ENCODE measurements at regions not wholly inside any gene's neighbourhood (a gene's known extent, or its start where the extent isn't known, plus 50 kb on each side); places are given as distances from the start of the nearest gene placed in this dataset.
A peak's percentile ranks its signal among the peaks of the same experiment; 100 is the strongest.

DNA sequence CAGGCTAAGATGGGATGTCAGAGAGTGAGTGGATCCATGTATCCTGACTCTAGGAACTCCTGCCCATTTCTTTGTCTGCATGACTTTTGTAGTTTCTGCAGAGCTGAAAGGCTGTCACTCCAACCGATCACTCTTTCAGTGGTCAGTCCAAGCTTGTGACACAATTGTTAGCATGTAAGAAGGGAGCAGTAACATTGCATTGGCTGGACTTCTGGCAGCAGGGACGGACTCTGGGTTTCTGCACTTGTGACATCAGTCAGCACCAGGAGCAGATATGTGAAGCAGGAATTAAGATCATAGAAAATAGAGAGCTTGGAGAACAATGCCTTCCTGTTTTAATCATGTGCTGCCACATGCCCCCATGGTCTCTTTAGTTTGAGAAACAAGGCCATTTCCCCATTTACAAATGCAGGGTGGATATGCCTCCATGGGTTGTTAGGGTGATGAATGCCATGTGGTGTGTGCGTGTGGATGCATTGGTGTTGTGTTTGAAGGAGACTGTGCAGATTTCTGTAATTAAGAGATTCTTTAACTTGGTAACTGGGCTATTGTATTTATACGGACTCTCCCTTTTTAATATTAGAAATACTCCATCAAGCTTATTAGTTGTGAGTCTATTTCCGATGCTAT, 214.3 kb upstream of the EPHA4 start:
- H2BK120ac ChIP-seq (replicated peaks; ENCODE audit: low read depth, low read length): no peak overlapping the region
- no peak overlapping the region for H2BK15ac ChIP-seq (ENCODE audit: low read length)
- H3K79me2 ChIP-seq (ENCODE audit: control insufficient read depth in 1 of 2, insufficient read depth in 2 of 2, low read length in 2 of 2): no peaks in the 10 kb centered on the region
- no peak overlapping the region for H3K56ac ChIP-seq (replicated peaks; ENCODE audit: insufficient read length, low read depth, low read length)
- no peaks in the 10 kb centered on the region for H4K20me1 ChIP-seq (replicated peaks in 1 of 2; ENCODE audit: control insufficient read depth in 1 of 2, insufficient read depth in 2 of 2, low read length in 2 of 2)
- H2AFZ ChIP-seq (ENCODE audit: low read length): 0 out of 2 replicates have a peak overlapping the region, but pooled peaks have one; percentile 7
- FAIRE-seq (no peak), DNase-seq (ENCODE audit: low read depth in 1 of 2, low spot score in 2 of 2) (no peak)
- WGBS, 2 experiments (ENCODE audit: extremely low coverage in 1 of 2, insufficient coverage in 1 of 2, insufficient read length in 1 of 2, insufficient replicate concordance in 2 of 2, low coverage in 1 of 2, low lambda C conversion rate in 2 of 2, missing lambda C conversion rate in 1 of 2): 91% methylated on average over 5 of the region's 5 CpGs; no CpG with 5 or more reads in 1 of the 2 experiments
- H3K4me1 ChIP-seq (replicated peaks in 1 of 4; ENCODE audit: control insufficient read depth in 3 of 4, insufficient read depth in 4 of 4, low read length in 3 of 4): peaks cover 0 to 12% (median 7%) of the 10 kb centered on the region in 4 experiments; a peak in 3 of 7 replicates
- no peak overlapping the region for H4K5ac ChIP-seq (ENCODE audit: insufficient read length, low read depth, low read length)
- H2BK5ac ChIP-seq (ENCODE audit: low read depth, low read length): no peak overlapping the region
- no peak overlapping the region for H3K4me2 ChIP-seq (ENCODE audit: insufficient read depth in 1 of 2, low read depth in 2 of 2, low read length in 2 of 2)
- H3K27ac ChIP-seq (ENCODE audit: low read depth, low read length): no peak overlapping the region
- H3K18ac ChIP-seq (ENCODE audit: extremely low read depth, low read length): no peak overlapping the region
- no peak overlapping the region; the same call in 1 of the 2 replicates for H2BK12ac ChIP-seq (ENCODE audit: low read depth, low read length)
- H4K91ac ChIP-seq (replicated peaks; ENCODE audit: insufficient read length, low read length): no peak overlapping the region
- H3K4me3 ChIP-seq (ENCODE audit: extremely low read depth in 1 of 4, insufficient read depth in 2 of 4, low read depth in 3 of 4, low read length in 4 of 4): no peak overlapping the region
- H2BK20ac ChIP-seq (ENCODE audit: low read length): no peak overlapping the region
- no peaks in the 10 kb centered on the region for H3K27me3 ChIP-seq (replicated peaks in 1 of 4; ENCODE audit: control insufficient read depth in 3 of 4, extremely low read depth in 1 of 4, insufficient read depth in 3 of 4, low read length in 3 of 4)
- no peaks in the 10 kb centered on the region for H3K36me3 ChIP-seq (ENCODE audit: control insufficient read depth in 2 of 4, insufficient read depth in 4 of 4, low read length in 3 of 4)
- CTCF ChIA-PET (ENCODE audit: partially characterized antibody): interaction anchor here (0.6 to 1.2 kb wide), 3 partner anchors 123 to 494 kb away, joined by 3 read pairs; no protein-coding TSS in a partner anchor
- 0 out of 4 replicates have a peak, but pooled peaks cover 0 to 2% of the 10 kb centered on the region in 2 experiments for H3K9me3 ChIP-seq (ENCODE audit: insufficient read depth in 2 of 2, low read depth in 1 of 2, low read length in 1 of 2)
- no peak overlapping the region for H3K4ac ChIP-seq (replicated peaks; ENCODE audit: insufficient read length, low read depth, low read length)
- H4K8ac ChIP-seq (ENCODE audit: extremely low read depth, insufficient read depth, low read length): no peak overlapping the region
- no peaks in the 10 kb centered on the region for H3K79me1 ChIP-seq (ENCODE audit: low read depth, low read length)
- POLR2A ChIA-PET (ENCODE audit: partially characterized antibody): interaction anchor here (1.1 kb wide), 1 partner anchor 21 kb away, joined by 3 read pairs; no protein-coding TSS in a partner anchor
- no peak overlapping the region for H2AK5ac ChIP-seq (ENCODE audit: low read depth, low read length)
- no peak overlapping the region for H3K9ac ChIP-seq (replicated peaks in 1 of 4; ENCODE audit: extremely low read depth in 1 of 4, low read depth in 3 of 4, low read length in 3 of 4)
- TF ChIP-seq EZH2 (IDR thresholded peaks at IDR 0.05; ENCODE audit: low read depth, low read length, severe bottlenecking) (no peak), TEAD4 (IDR thresholded peaks at IDR 0.05; ENCODE audit: low read depth, low read length) (no peak), CHD1 (IDR thresholded peaks at IDR 0.05; ENCODE audit: low read depth, low read length) (no peak)
- H3K23ac ChIP-seq (ENCODE audit: insufficient read length): no peak overlapping the region
- no peak overlapping the region for H3K14ac ChIP-seq (ENCODE audit: insufficient read length)
- H3K23me2 ChIP-seq (ENCODE audit: low read depth, low read length): no peaks in the 10 kb centered on the region

All from H1 (cell line).